Sigmoid colon (tissue), 6 donors: ENCODE measurements at regions not wholly inside any gene's neighbourhood (a gene's known extent, or its start where the extent isn't known, plus 50 kb on each side); places are given as distances from the start of the nearest gene placed in this dataset.

Source experiments
- DNase-seq: peaks from one replicate; pipeline ENCODE4 v3.0.0-alpha.2; 2019
- H3K27ac ChIP-seq, 4 donors: fragments of 200-600 bp; sonication (generic); one replicate each; pipeline ENCODE4 v1.5.1; 2016 to 2019; ENCODE audit warnings: mild to moderate bottlenecking in 1 of 4
- H3K27me3 ChIP-seq, 3 donors: fragments of 200-600 bp; sonication (generic); one replicate each; pipeline ENCODE4 v1.5.1; 2019; ENCODE audit warnings: mild to moderate bottlenecking in 1 of 3
- H3K36me3 ChIP-seq, 4 donors: fragments of 200-600 bp; sonication (generic); one replicate each; pipeline ENCODE4 v1.5.1; 2016 to 2019
- H3K4me1 ChIP-seq, 4 donors: fragments of 200-600 bp; sonication (generic); one replicate each; pipeline ENCODE4 v1.5.1; 2017 to 2019
- H3K4me3 ChIP-seq, 4 donors: fragments of 200-600 bp; sonication (generic); one replicate each; pipeline ENCODE4 v1.5.1; 2017 to 2019; ENCODE audit warnings: mild to moderate bottlenecking in 2 of 4, moderate library complexity in 1 of 4
- H3K9me3 ChIP-seq, 4 donors: fragments of 200-600 bp in 3 of 4; sonication (generic) in 3 of 4; one replicate each; pipeline versions ENCODE4 v1.5.1 to v1.6.1; 2013 to 2019
- EP300 ChIP-seq, 4 donors: sonication (generic); formaldehyde crosslinking; IDR thresholded peaks; one replicate each; pipeline ENCODE4 v1.6.1; 2017; ENCODE audit warnings: antibody characterized with exemption in 4 of 4
- POLR2A ChIP-seq, 2 donors: fragments of 450-650 bp; IDR thresholded peaks; one replicate each; pipeline ENCODE4 v1.6.1; 2016; ENCODE audit warnings: antibody characterized with exemption in 2 of 2, mild to moderate bottlenecking in 2 of 2, moderate library complexity in 2 of 2
- POLR2AphosphoS5 ChIP-seq, 4 donors: sonication (generic); formaldehyde crosslinking; IDR thresholded peaks; one replicate each; pipeline ENCODE4 v1.6.1; 2017; ENCODE audit warnings: antibody characterized with exemption in 4 of 4
- WGBS, 2 donors: extraction: QIAGEN DNeasy Blood & Tissue Kit; methylation state at CpG; one replicate each; pipeline ENCODE4 v1.1.7; 2013; 5-methylcytosine and 5-hydroxymethylcytosine counted together
- intact Hi-C: fragments of 100-400 bp; cut with DNase I; formaldehyde crosslinking; loops from one replicate; pipeline ENCODE4 v1.15.1; 2023
- TF ChIP-seq, protein P1 (sequence below), 4 experiments: fragments of 450-650 bp in 3 of 4; fragments of 200-600 bp in 1 of 4; IDR thresholded peaks; one replicate each; pipeline ENCODE4 v1.5.1; 2016 to 2019; ENCODE audit warnings: antibody characterized with exemption in 4 of 4, mild to moderate bottlenecking in 3 of 4, moderate library complexity in 2 of 4
- donor health status: healthy with polysubstance abuse.
- donor health status: healthy.

DNA sequence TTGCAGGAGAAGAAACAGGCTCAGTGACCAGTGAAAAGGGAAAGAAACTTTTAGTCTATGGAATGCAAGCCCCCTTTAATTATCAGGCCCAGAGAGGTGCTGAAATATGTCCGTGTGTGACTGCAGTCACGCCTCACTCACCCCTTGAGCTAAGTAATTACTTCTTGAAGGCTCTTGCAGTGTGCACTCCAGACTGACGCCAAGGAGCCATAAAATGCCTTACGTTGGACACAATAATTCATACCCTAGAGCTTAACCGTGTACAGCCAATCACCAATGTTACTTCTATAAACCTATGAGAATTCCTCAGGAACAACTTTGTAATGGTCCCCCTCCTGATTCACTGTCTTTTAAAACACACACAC, 242.2 kb downstream of the SYK start:
- intact Hi-C loops = no loop called here
- Histone ChIP-seq H3K9me3 (no peaks in the 10 kb centered on the region), H3K27ac (peak overlapping the region in 1 of 4 donors; percentile 69), H3K4me3 (no peak overlapping the region), H3K4me1 (no peaks in the 10 kb centered on the region), H3K27me3 (no peaks in the 10 kb centered on the region), H3K36me3 (no peaks in the 10 kb centered on the region)
- 48 to 83% methylated on average over 5 of the region's 5 CpGs for WGBS, 2 donors
- TF ChIP-seq POLR2AphosphoS5 (IDR thresholded peaks at IDR 0.05) (no peak), EP300 (IDR thresholded peaks at IDR 0.05) (no peak), POLR2A (IDR thresholded peaks at IDR 0.05) (no peak)
- TF ChIP-seq, protein P1, sequence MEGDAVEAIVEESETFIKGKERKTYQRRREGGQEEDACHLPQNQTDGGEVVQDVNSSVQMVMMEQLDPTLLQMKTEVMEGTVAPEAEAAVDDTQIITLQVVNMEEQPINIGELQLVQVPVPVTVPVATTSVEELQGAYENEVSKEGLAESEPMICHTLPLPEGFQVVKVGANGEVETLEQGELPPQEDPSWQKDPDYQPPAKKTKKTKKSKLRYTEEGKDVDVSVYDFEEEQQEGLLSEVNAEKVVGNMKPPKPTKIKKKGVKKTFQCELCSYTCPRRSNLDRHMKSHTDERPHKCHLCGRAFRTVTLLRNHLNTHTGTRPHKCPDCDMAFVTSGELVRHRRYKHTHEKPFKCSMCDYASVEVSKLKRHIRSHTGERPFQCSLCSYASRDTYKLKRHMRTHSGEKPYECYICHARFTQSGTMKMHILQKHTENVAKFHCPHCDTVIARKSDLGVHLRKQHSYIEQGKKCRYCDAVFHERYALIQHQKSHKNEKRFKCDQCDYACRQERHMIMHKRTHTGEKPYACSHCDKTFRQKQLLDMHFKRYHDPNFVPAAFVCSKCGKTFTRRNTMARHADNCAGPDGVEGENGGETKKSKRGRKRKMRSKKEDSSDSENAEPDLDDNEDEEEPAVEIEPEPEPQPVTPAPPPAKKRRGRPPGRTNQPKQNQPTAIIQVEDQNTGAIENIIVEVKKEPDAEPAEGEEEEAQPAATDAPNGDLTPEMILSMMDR (IDR thresholded peaks at IDR 0.05) = no peak
- DNase-seq = no peak

DNA sequence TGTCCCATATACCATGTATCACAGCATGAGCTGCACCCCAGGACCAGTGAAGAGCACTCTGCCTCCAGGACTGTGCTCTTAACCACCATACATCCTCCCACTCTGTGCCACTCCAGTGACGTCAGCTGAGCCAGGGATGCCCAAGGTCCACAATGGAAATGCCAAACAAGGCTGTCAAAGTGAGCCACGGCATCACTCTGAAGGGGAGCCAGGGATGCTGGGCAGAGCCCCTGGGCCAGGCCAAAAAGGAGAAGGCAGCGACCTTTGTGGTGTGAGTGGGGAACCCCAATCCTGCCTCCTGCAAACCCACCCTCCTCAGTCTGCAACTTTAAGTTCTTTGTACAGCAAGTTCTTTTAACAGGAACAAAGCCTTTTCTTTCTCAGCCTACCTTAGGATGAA, 242.7 kb downstream of the SYK start:
- Histone ChIP-seq H3K36me3 (no peaks in the 10 kb centered on the region), H3K27ac (peak overlapping the region in 1 of 4 donors; percentile 69), H3K9me3 (no peaks in the 10 kb centered on the region), H3K4me3 (no peak overlapping the region), H3K27me3 (no peaks in the 10 kb centered on the region), H3K4me1 (no peaks in the 10 kb centered on the region)
- intact Hi-C loops = no loop called here
- no peak for TF ChIP-seq POLR2AphosphoS5 (IDR thresholded peaks at IDR 0.05)
- TF ChIP-seq EP300 (IDR thresholded peaks at IDR 0.05) = no peak
- TF ChIP-seq, protein P1 (IDR thresholded peaks at IDR 0.05) = no peak
- TF ChIP-seq POLR2A (IDR thresholded peaks at IDR 0.05) = no peak
- WGBS, 2 donors = 90 to 94% methylated on average over 3 of the region's 3 CpGs
- DNase-seq = no peak

DNA sequence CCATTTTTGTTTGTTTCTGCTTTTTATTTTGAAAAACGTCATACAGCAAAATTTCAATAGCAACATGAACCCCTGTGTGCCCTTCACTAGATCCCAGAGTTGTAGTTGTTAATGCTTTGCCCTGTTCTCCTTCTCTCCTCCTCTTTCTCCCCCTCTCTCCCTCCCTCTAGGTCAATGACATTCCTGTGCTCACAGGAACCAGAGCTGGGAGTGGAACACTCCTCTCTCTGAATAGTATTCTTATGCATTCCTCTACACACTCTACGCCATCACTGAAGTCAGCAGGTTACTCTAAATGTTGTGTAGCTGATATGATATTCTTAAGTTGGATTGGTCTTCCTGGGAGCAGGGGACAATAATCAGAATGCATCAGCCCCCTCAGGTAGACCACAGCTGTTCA, 243.4 kb downstream of the SYK start:
- H3K27me3 ChIP-seq = no peaks in the 10 kb centered on the region
- TF ChIP-seq, protein P1 (IDR thresholded peaks at IDR 0.05) = no peak
- TF ChIP-seq EP300 (IDR thresholded peaks at IDR 0.05) (no peak), POLR2A (IDR thresholded peaks at IDR 0.05) (no peak), POLR2AphosphoS5 (IDR thresholded peaks at IDR 0.05) (no peak)
- 92% methylated on average over 2 of the region's 2 CpGs for WGBS, 2 donors
- no peaks in the 10 kb centered on the region for H3K4me1 ChIP-seq
- no peaks in the 10 kb centered on the region for H3K36me3 ChIP-seq
- no peak for DNase-seq
- no peaks in the 10 kb centered on the region for H3K9me3 ChIP-seq
- intact Hi-C loops = no loop called here
- no peak overlapping the region for H3K27ac ChIP-seq
- no peak overlapping the region for H3K4me3 ChIP-seq

DNA sequence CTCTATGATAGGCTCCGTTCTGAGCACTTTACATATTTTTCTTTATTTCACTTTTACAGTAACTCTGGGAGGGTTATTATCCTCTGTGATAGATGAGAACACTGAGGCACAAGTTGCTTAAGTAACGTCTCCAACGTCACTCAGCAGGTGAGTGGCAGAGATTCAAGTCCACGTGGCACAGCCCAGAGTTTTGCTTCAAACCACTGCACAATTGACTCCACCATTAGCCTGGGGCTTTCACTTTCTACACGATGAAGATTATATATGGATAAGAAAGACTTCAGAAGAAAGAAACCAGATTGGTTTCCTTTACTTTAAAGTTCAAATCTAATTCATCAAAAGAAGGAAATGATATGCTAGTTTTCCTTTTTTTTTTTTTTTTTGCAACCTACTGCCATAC, 245.9 kb downstream of the SYK start:
- Histone ChIP-seq H3K4me3 (no peak overlapping the region), H3K27ac (no peak overlapping the region), H3K4me1 (no peaks in the 10 kb centered on the region), H3K27me3 (no peaks in the 10 kb centered on the region), H3K9me3 (no peaks in the 10 kb centered on the region), H3K36me3 (no peaks in the 10 kb centered on the region)
- TF ChIP-seq, protein P1 (IDR thresholded peaks at IDR 0.05) = no peak
- no peak for TF ChIP-seq POLR2AphosphoS5 (IDR thresholded peaks at IDR 0.05)
- no peak for TF ChIP-seq EP300 (IDR thresholded peaks at IDR 0.05)
- no peak for TF ChIP-seq POLR2A (IDR thresholded peaks at IDR 0.05)
- WGBS, 2 donors = 44 to 46% methylated on average over 5 of the region's 5 CpGs
- intact Hi-C loops = no loop called here
- DNase-seq = no peak

DNA sequence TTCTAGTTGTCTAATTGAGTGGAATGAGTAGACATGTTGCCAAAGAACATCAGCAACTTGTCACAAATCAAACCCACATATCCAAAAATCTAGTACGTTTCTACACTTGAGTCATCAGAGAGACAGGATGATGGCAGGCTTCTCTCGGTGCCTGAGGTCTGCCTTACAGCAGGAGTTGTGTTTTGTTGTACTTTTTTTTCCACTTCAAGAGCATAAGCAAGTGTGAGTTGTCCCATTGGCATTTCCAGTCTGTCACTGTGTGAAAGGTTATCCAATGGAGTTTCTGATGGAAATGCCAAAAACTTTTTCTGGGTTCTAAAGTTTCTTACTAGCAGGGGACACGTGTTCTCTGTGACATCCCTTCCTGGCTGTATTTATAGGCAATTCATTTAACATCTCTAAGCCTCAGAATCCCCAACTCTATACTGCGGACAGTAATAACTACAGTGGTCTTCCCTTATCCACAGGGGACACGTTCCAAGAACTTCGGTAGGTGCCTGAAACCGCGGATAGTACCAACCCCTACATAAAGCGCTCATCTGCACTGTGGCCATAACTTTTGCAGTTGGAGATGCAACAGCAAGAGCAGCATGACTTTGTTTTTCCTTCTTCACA, 246.5 kb downstream of the SYK start:
- Histone ChIP-seq H3K27ac (no peak overlapping the region), H3K27me3 (no peaks in the 10 kb centered on the region), H3K9me3 (no peaks in the 10 kb centered on the region), H3K4me1 (no peaks in the 10 kb centered on the region), H3K4me3 (no peak overlapping the region), H3K36me3 (no peaks in the 10 kb centered on the region)
- intact Hi-C loops = no loop called here
- WGBS, 2 donors = 82 to 88% methylated on average over 9 of the region's 9 CpGs
- no peak for TF ChIP-seq EP300 (IDR thresholded peaks at IDR 0.05)
- no peak for TF ChIP-seq POLR2AphosphoS5 (IDR thresholded peaks at IDR 0.05)
- no peak for DNase-seq
